Upper lobe of left lung (tissue), 6 donors: ENCODE measurements at regions not wholly inside any gene's neighbourhood (a gene's known extent, or its start where the extent isn't known, plus 50 kb on each side); places are given as distances from the start of the nearest gene placed in this dataset.

ENCODE experiments used
- ATAC-seq, 2 donors: fragments of 200-7000 bp; cut with Tn5 transposase; one replicate each; pipeline ENCODE4 v1.9.1; 2022; ENCODE audit warnings: mild to moderate bottlenecking in 2 of 2, moderate library complexity in 2 of 2; ENCODE audit not compliant: low FRiP score in 2 of 2
- DNase-seq, 2 donors: peaks; one replicate each; pipeline ENCODE4 v3.0.0-alpha.2; 2019 to 2020
- H3K27ac ChIP-seq, 4 donors: fragments of 200-600 bp; sonication (generic); one replicate each; pipeline ENCODE4 v1.5.1; 2016 to 2019
- H3K27me3 ChIP-seq, 4 donors: fragments of 200-600 bp; sonication (generic); one replicate each; pipeline ENCODE4 v1.5.1; 2017 to 2019
- H3K36me3 ChIP-seq, 4 donors: fragments of 200-600 bp; sonication (generic); one replicate each; pipeline ENCODE4 v1.5.1; 2016 to 2019
- H3K4me1 ChIP-seq, 4 donors: fragments of 200-600 bp; sonication (generic); one replicate each; pipeline ENCODE4 v1.5.1; 2018 to 2019
- H3K4me3 ChIP-seq, 4 donors: fragments of 200-600 bp; sonication (generic); one replicate each; pipeline ENCODE4 v1.5.1; 2017 to 2019; ENCODE audit warnings: mild to moderate bottlenecking in 2 of 4, moderate library complexity in 1 of 4
- H3K9me3 ChIP-seq, 4 donors: fragments of 200-600 bp; sonication (generic); one replicate each; pipeline ENCODE4 v1.5.1; 2018 to 2019
- EP300 ChIP-seq, 4 donors: sonication (generic); formaldehyde crosslinking; IDR thresholded peaks; one replicate each; pipeline ENCODE4 v1.5.1; 2017; ENCODE audit warnings: antibody characterized with exemption in 4 of 4, control low read depth in 2 of 4
- POLR2A ChIP-seq, 4 donors: fragments of 450-650 bp; IDR thresholded peaks; one replicate each; pipeline ENCODE4 v1.5.1; 2016 to 2017; ENCODE audit warnings: antibody characterized with exemption in 4 of 4, mild to moderate bottlenecking in 2 of 4
- POLR2AphosphoS5 ChIP-seq, 2 donors: sonication (generic); formaldehyde crosslinking; IDR thresholded peaks; one replicate each; pipeline ENCODE4 v1.5.1; 2017; ENCODE audit warnings: antibody characterized with exemption in 2 of 2
- WGBS, 2 donors: methylation state at CpG; one replicate each; pipeline ENCODE4 v1.1.5; 2017 to 2018; 5-methylcytosine and 5-hydroxymethylcytosine counted together
- TF ChIP-seq, protein P1 (sequence below), 6 experiments: fragments of 450-650 bp in 4 of 6; fragments of 200-600 bp in 2 of 6; sonication (generic) in 2 of 6; IDR thresholded peaks; one replicate each; pipeline ENCODE4 v1.5.1; 2016 to 2019; ENCODE audit warnings: antibody characterized with exemption in 6 of 6
- donor health status: DM: no; HTN: no; CAD: no; lungs with moderate emphysema.
- donor health status: DM: no; HTN: yes; CAD: no; lungs with severe emphysema.

DNA sequence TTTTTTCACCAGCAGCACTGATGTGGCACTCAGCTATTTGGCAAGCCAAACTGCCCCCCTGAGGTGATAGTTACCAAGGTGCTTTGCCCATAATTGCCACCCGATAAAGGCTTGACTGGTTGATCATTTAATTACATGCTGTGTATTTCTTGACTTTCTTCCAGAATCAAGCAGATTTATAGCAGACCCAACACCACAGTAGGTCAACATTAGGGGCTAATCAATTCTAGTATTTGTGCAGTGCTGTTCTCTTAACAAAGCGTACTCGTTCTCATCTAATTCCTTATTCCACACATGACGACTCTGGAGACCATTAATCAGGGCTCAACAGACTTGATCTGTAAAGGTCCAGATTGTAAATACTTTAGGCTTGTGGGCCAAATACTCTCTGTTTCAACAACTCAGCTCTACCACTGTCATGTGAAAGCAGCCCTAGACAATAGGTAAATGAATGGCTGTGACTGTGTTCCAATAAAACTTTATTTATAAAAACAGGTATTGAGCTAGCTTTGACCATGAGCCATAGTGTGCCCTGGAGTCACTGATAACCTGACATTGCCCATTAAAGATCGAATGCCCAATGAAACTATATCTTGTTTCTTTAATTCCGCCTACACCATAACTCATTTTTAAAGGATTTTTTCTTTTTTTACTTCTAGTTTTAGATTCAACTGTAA is 119.1 kb upstream of the TMC3 start:
- no peak for DNase-seq
- ATAC-seq: no peak
- WGBS, 2 donors: 89 to 93% methylated on average over 6 of the region's 6 CpGs
- no peak overlapping the region for H3K27ac ChIP-seq
- H3K9me3 ChIP-seq: no peaks in the 10 kb centered on the region
- H3K27me3 ChIP-seq: no peaks in the 10 kb centered on the region
- no peaks in the 10 kb centered on the region for H3K36me3 ChIP-seq
- no peaks in the 10 kb centered on the region for H3K4me1 ChIP-seq
- no peak overlapping the region for H3K4me3 ChIP-seq
- TF ChIP-seq EP300 (IDR thresholded peaks at IDR 0.05) (no peak), POLR2AphosphoS5 (IDR thresholded peaks at IDR 0.05) (no peak), POLR2A (IDR thresholded peaks at IDR 0.05) (no peak)
- TF ChIP-seq, protein P1, sequence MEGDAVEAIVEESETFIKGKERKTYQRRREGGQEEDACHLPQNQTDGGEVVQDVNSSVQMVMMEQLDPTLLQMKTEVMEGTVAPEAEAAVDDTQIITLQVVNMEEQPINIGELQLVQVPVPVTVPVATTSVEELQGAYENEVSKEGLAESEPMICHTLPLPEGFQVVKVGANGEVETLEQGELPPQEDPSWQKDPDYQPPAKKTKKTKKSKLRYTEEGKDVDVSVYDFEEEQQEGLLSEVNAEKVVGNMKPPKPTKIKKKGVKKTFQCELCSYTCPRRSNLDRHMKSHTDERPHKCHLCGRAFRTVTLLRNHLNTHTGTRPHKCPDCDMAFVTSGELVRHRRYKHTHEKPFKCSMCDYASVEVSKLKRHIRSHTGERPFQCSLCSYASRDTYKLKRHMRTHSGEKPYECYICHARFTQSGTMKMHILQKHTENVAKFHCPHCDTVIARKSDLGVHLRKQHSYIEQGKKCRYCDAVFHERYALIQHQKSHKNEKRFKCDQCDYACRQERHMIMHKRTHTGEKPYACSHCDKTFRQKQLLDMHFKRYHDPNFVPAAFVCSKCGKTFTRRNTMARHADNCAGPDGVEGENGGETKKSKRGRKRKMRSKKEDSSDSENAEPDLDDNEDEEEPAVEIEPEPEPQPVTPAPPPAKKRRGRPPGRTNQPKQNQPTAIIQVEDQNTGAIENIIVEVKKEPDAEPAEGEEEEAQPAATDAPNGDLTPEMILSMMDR (IDR thresholded peaks at IDR 0.05): no peak

DNA sequence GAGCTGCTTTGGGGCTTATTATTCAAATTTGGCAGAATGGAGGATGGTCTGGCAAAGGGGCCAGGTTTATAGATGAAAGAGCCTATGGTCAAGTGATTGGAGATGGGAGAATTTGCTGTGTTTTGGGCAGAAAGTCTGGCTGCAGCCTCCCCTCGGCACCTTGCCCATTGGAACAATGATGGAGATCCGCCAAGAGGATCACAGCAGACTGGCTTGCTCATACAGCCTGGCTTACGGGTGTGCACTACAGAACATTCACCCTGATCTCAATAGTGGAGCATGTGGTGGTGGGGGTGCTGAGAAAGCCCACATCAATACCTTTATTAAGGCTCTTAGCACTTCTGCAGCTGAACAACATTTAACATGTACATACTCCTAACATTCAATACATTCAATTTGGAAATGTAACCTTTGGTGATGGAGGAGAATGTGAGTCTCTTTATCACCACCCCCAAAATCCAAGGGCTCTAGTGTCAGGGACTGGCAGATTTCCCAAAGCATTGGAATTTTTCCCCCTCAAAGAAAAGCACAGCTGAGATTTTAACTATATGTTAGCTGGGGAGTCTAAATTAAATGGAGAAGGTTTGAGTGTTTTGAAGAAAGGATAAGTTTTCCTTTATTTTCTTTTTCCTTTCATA is 118.4 kb upstream of the TMC3 start:
- no peaks in the 10 kb centered on the region for H3K27me3 ChIP-seq
- TF ChIP-seq EP300 (IDR thresholded peaks at IDR 0.05) (no peak), POLR2AphosphoS5 (IDR thresholded peaks at IDR 0.05) (no peak), POLR2A (IDR thresholded peaks at IDR 0.05) (no peak)
- TF ChIP-seq, protein P1 (IDR thresholded peaks at IDR 0.05): no peak
- H3K9me3 ChIP-seq: no peaks in the 10 kb centered on the region
- DNase-seq: no peak
- no peak overlapping the region for H3K27ac ChIP-seq
- peak in 1 of 2 donors; percentile 75 for ATAC-seq
- no peaks in the 10 kb centered on the region for H3K4me1 ChIP-seq
- no peak overlapping the region for H3K4me3 ChIP-seq
- WGBS, 2 donors: 61 to 78% methylated on average over 3 of the region's 3 CpGs
- no peaks in the 10 kb centered on the region for H3K36me3 ChIP-seq

- no peak for TF ChIP-seq POLR2A (IDR thresholded peaks at IDR 0.05)
- TF ChIP-seq, protein P1 (IDR thresholded peaks at IDR 0.05): no peak
- TF ChIP-seq POLR2AphosphoS5 (IDR thresholded peaks at IDR 0.05): no peak
- TF ChIP-seq EP300 (IDR thresholded peaks at IDR 0.05): no peak
- DNase-seq (no peak), ATAC-seq (peak in 1 of 2 donors; percentile 75)
- Histone ChIP-seq H3K4me1 (no peaks in the 10 kb centered on the region), H3K27me3 (no peaks in the 10 kb centered on the region), H3K36me3 (no peaks in the 10 kb centered on the region), H3K27ac (no peak overlapping the region), H3K9me3 (no peaks in the 10 kb centered on the region), H3K4me3 (no peak overlapping the region)
- 65 to 68% methylated on average over 6 of the region's 6 CpGs for WGBS, 2 donors
Observed at GRCh38 chr15:81491414-81492096, 117.5 kb upstream of the TMC3 start.

DNA sequence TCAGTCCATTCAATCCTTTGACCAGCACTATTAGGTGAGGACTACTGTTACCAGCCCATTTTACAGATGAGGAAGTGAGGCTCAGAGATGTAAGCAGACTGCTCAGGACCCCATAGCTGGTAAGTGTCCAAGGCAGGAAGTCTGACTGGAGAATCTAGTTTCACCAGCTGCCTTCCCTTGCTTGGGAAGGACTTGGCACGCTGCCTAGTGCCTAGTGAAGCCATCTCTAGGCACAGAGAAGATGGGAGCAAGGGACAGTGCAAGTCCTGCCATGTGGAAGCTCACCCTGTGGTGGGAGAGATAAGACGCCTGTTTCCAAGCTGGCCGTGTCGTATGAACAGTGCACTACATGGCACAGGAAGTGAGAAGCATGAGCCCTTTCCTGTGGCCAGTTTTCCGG is 111.8 kb upstream of the TMC3 start:
- H3K27me3 ChIP-seq: no peaks in the 10 kb centered on the region
- 53 to 65% methylated on average over 5 of the region's 5 CpGs for WGBS, 2 donors

More for the DNA sequence above, 111.8 kb upstream of the TMC3 start:
- Histone ChIP-seq H3K9me3 (no peaks in the 10 kb centered on the region), H3K4me1 (no peaks in the 10 kb centered on the region), H3K4me3 (no peak overlapping the region), H3K27ac (no peak overlapping the region), H3K36me3 (no peaks in the 10 kb centered on the region)
- TF ChIP-seq POLR2AphosphoS5 (IDR thresholded peaks at IDR 0.05): no peak
- TF ChIP-seq, protein P1 (IDR thresholded peaks at IDR 0.05): no peak
- no peak for TF ChIP-seq POLR2A (IDR thresholded peaks at IDR 0.05)
- TF ChIP-seq EP300 (IDR thresholded peaks at IDR 0.05): no peak
- no peak for ATAC-seq
- no peak for DNase-seq
